ENCODE measurements at regions not wholly inside any gene's neighbourhood (a gene's known extent, or its start where the extent isn't known, plus 50 kb on each side); places are given as distances from the start of the nearest gene placed in this dataset.
A peak's percentile ranks its signal among the peaks of the same experiment; 100 is the strongest.

- ChIA-PET CTCF (no interaction called here), POLR2A (no interaction called here)
- Histone ChIP-seq H3K4me1 (ENCODE audit: control insufficient read depth, insufficient read depth, low read length) (no peaks in the 10 kb centered on the region), H3K27ac (ENCODE audit: extremely low read depth, low read depth, low read length) (no peak overlapping the region), H3K9me3 (ENCODE audit: control insufficient read depth, insufficient read depth, low read depth, low read length) (no peaks in the 10 kb centered on the region), H3K36me3 (ENCODE audit: control insufficient read depth in 2 of 2, insufficient read depth in 1 of 2, low read length in 2 of 2) (no peaks in the 10 kb centered on the region), H3K4me3 (ENCODE audit: low read depth, low read length) (no peak overlapping the region)
- TF ChIP-seq PRDM6 (tag by site-specific recombination; IDR thresholded peaks at IDR 0.05), result 0 out of 2 replicates have a peak, but pooled peaks have one; percentile 8
- 0 out of 2 replicates have a peak, but pooled peaks have one; percentile 23 for TF ChIP-seq ZNF335 (tag by site-specific recombination; conservative IDR thresholded peaks at IDR 0.05)
- TF ChIP-seq ZBTB48 (tag by site-specific recombination; IDR thresholded peaks at IDR 0.05), result no peak
Observed at GRCh38 chr11:110921742-110922521, 209.7 kb upstream of the ARHGAP20 start.

- Histone ChIP-seq H3K4me1 (ENCODE audit: control insufficient read depth, insufficient read depth, low read length) (no peaks in the 10 kb centered on the region), H3K36me3 (ENCODE audit: control insufficient read depth in 2 of 2, insufficient read depth in 1 of 2, low read length in 2 of 2) (no peaks in the 10 kb centered on the region), H3K4me3 (ENCODE audit: low read depth, low read length) (no peak overlapping the region), H3K9me3 (ENCODE audit: control insufficient read depth, insufficient read depth, low read depth, low read length) (no peaks in the 10 kb centered on the region), H3K27ac (ENCODE audit: extremely low read depth, low read depth, low read length) (no peak overlapping the region)
- ChIA-PET CTCF (no interaction called here), POLR2A (no interaction called here)
- TF ChIP-seq ZNF555 (tag by site-specific recombination; conservative IDR thresholded peaks at IDR 0.05) (no peak), ZNF426 (tag by site-specific recombination; IDR thresholded peaks at IDR 0.05) (no peak), ZNF692 (tag by site-specific recombination; IDR thresholded peaks at IDR 0.05) (no peak), ZNF26 (tag by site-specific recombination; IDR thresholded peaks at IDR 0.05) (no peak), PRDM4 (tag by site-specific recombination; IDR thresholded peaks at IDR 0.05) (no peak), ZBTB49 (tag by site-specific recombination; IDR thresholded peaks at IDR 0.05; ENCODE audit: low read depth) (no peak), FEZF1 (tag by site-specific recombination; IDR thresholded peaks at IDR 0.05) (no peak), ZNF239 (tag by site-specific recombination; IDR thresholded peaks at IDR 0.05) (no peak), ZSCAN4 (tag by site-specific recombination; IDR thresholded peaks at IDR 0.05) (no peak), ZNF501 (tag by site-specific recombination; IDR thresholded peaks at IDR 0.05) (no peak), ZNF792 (tag by site-specific recombination; IDR thresholded peaks at IDR 0.05) (no peak), TRIM28 (IDR thresholded peaks at IDR 0.05; ENCODE audit: borderline replicate concordance, low read length) (no peak), ZBTB10 (tag by site-specific recombination; IDR thresholded peaks at IDR 0.05) (no peak), ZNF596 (tag by site-specific recombination; IDR thresholded peaks at IDR 0.05) (no peak), ZNF350 (tag by site-specific recombination; IDR thresholded peaks at IDR 0.05) (no peak), REPIN1 (tag by site-specific recombination; IDR thresholded peaks at IDR 0.05; ENCODE audit: low read depth) (no peak)
Observed at GRCh38 chr11:110919241-110919922, 207.1 kb upstream of the ARHGAP20 start.
